HG03571 (cell line): ENCODE measurements at regions not wholly inside any gene's neighbourhood (a gene's known extent, or its start where the extent isn't known, plus 50 kb on each side); places are given as distances from the start of the nearest gene placed in this dataset.
"Not testable (repeated sequence)": the region's sequence is repeated elsewhere in the genome, so short reads cannot be mapped to it uniquely, and the experiment has no call there.

ENCODE experiments used
- ATAC-seq: cut with Tn5 transposase; IDR thresholded peaks from one replicate; pipeline ENCODE4 v1.9.1; 2021; ENCODE audit not compliant: unreplicated experiment

DNA sequence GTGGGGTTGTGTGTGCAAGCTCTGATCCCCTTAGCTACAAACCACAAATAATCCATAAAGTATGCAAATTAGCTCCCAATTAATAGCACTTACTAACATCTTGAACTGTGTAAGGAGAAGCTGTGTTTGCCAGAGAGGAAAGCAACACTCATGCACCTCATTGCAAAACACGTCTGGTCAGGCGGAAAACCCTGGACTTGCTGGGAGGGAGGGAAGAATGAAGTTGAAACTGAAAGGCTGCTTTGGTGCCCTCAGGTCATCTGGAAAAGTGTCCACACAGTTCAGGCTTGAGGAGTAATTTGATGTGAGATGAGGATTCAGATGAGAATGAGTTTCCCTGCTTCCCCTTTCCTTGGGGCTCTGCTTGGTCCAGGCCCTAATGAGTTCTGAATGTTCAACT, 185.5 kb upstream of the ANKRD28 start:
- no peak for ATAC-seq

DNA sequence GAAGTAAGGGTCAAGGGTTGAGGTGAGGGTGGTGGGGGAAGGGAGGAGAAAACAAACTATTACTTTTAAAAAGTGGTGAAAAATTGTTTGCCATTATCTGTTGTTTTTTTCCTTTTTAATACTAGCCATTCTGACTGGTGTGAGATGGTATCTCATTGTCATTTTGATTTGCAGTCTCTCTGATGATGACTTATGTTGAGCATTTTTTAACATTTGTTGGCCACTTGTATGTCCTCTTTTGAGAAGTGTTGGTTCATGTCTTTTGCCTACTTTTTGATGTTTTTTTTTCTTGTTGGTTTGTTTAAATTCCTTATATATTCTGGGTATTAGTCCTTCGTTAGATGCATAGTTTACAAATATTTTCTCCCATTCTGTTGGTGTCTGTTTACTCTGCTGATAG, 185.9 kb upstream of the ANKRD28 start:
- no peak for ATAC-seq

DNA sequence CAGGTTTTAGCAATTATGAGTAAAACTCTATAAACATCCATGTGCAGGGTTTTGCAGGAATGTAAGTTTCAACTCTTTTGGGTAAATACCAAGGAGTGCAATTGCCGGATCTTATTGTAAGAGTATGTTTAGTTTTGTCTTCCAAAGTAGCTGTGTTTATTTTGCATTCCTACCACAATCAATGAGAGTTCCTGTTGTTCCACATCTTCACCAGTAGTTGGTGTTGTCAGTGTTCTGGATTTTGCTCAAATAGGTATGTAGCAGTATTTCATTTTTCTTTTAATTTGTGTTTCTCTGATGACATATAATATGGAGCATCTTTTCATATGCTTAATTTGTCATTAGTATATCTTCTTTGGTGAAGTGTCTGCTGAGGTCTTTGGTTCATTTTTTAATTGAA, 185.1 kb upstream of the GALNT15 start:
- no peak for ATAC-seq

DNA sequence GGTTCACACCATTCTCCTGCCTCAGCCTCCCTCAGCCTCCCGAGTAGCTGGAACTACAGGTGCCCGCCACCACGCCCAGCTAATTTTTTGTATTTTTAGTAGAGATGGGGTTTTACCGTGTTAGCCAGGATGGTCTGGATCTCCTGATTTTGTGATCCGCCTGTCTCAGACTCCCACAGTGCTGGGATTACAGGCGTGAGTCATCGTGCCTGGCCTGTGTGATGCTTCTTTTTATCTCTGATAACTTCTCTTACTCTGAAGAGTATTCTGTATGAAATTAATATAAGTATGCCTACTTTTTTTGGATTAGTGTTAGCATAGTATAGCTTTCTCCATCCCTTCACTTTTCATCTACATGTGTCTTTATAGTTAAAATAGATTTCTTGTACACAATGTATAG, 180.8 kb upstream of the GALNT15 start:
- ATAC-seq: not testable (repeated sequence)

DNA sequence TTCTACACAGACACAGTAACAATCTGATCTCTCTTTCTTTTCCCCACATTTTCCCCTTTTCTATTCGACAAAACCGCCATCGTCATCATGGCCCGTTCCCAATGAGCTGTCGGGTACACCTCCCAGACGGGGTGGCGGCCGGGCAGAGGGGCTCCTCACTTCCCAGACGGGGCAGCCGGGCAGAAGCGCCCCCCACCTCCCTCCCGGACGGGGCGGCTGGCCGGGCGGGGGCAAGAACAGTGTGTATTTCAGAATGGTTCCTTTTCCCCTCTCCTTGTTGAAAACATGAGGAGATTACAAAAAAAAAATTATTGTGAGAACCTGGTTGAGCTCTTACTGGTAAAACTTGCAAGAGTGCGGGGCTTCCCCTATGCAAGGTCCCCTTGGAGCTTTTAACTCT, 178.0 kb upstream of the GALNT15 start:
- not testable (repeated sequence) for ATAC-seq

DNA sequence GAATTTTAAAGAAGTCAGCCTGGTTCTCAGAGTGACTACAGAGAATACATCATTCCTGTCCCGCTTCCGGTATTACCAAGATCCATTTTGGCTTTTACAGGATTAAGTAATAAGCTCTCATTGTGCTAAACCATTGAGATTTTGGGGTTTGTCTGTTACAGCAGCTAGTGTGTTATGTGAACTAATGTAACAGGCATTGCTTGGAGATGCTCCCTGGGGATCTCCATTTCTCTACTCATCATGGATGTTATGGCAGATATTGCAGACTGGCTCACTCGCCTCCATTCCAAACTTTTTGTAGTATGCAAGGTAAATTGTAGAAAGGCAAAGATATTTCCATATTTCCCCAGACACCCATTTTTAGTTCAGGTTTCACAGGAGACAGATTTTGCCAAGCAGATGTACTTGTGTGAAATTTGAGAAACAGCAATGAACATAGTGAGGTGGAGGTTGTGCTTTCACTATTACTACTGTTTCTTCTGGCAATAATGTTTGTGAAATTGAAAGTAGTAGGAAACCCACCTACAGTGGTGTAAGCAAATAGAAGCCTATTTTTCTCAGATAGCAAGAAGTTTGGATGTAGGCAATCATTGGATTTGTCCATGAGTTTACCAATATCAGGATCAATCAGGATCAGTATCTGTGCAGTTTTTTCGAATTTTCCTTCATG, 177.1 kb upstream of the GALNT15 start:
- ATAC-seq: no peak

DNA sequence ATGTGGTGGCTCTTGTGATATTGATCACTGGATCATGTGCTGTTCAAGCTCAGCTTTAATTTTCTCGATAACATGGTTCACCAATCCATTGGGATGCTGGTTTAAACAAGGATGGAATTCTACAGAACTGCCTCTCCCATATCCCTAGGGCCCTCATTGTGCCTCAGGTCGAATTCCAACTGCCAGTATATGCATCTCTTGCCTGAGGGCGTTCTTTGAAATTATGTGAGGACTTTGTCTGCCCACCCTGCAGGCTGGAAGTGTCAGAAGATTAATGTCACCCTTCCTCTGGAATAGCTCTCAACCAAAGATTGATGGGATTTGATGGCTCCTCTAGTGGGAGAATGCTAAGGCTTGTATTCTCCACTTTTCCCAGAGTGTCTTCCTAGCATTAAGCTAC, 175.6 kb upstream of the GALNT15 start:
- no peak for ATAC-seq

DNA sequence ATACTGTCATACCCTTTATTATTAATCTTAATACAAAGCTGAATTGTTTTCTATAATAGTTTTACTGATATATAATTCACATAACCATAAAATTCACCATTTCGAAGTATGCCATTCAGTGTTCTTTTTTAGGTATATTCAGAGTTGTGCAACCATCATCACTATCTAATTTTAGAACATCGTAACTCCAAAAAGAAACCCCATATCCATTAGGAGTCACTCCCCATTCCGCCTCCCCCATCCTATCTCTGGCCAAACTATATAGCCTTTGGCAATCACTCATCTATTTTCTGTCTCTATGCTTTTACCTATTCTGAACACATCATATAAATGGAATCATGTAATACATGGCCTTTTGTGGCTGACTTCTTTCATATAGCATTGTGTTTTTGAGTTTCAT, 169.7 kb upstream of the GALNT15 start:
- no peak for ATAC-seq

DNA sequence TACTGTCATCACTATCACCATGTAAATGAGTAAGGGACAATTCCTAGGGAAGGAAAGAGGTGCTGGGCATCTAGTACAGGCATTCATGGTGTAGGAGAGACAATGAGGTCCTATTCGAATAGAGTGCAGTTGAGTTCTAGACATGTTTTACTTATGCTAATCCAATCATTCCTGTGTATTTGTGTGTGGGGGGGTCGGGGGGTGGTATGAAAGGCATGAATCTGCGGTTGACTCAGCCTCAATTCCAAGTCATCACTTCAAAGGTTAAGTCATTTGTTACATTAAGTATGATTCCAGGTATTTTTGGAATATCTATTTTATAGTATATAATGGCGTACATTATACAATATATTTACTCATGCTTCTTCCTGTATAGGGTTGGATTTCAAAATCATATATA, 163.1 kb upstream of the GALNT15 start:
- ATAC-seq: no peak

DNA sequence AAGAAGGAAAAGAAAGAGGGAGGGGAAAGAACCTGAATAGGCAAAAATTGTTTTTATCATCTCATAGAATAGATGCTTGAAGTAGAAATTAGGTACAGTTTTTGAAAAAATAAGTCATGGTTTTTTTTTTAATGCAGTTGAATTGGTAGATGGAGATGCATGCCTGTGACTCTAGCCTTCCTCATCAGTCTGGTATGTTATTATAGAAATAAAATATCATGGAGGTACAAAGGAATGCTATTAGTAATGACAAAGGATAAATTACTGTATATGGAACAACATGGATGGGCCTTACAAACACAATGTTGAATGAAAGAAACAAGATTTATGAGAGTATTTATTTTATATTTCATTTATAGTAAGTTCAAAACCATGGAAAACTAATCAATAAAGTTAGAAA, 162.4 kb upstream of the GALNT15 start:
- no peak for ATAC-seq

DNA sequence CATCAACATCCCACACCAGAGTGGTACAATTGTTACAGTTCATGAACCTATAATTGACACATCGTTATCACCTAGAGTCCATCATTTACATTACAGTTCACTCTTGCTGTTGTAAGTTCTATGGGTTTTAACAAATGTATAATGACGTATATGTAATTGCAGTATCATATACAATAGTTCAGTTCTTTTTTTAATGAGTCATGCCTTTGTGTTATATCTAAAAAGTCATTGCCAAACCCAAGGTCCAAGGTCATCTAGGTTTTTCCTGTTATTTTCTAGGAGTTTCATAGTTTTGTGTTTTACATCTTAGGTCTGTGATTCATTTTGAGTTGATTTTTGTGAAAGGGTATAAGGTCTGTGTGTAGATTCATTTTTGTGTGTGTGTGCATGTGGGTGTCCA, 160.9 kb upstream of the GALNT15 start:
- ATAC-seq: no peak

DNA sequence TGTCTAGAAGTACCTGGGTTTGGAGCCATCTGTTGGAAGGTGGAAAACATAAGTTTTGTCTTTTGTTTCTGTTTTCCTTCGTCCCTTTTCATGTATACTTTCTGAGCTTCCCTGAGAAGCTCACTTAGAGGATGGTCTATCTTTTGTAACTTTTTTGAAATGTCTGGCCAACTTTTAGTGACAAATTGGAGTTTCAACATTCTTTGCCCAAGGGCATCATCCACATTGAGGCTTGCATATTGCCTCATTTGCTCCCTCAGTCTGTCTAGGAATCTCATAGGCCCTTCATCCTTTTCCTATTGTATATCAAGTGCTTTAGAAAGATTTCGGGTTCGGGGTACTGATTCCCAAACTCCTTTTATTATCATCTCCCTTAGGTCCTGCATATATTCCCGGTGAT, 152.7 kb upstream of the GALNT15 start:
- ATAC-seq: not testable (repeated sequence)

DNA sequence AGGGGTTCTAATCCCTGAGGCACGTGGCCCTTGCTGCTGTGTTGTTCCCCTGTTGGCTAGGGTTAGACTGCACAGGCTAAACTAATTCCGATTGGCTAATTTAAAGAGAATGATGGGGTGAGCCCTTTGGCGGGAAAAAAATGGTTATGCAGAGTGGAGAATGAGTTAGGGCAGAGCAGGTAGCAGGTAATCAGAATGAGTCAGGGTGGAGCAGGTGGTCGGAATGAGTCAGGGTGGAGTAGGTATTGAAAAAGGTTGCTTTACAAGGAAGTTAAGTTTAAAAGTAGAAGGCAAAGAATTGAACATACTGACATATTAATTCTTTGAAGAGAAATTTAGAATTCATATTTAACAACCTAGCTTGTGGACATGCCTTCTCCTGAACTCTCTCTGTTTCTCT, 150.6 kb upstream of the GALNT15 start:
- not testable (repeated sequence) for ATAC-seq

DNA sequence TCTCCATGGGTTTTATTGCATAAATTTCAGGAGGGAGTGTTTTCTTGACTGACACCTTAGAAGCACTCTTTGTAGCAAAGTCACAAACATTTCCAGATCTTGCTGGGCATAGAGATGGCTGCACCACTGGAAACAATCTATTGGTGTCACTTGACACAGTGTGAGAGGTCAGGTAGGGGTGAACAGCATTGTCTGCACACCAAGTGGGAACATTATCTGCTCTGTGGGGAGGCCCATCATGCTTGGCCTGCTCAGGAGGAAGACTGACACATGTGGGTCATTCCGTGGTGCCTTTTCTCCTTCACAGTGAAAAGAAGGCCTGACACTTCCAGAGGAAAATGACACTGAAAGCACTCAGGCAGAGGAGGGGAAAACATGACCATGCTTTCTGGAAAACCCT, 149.9 kb upstream of the GALNT15 start:
- no peak for ATAC-seq

DNA sequence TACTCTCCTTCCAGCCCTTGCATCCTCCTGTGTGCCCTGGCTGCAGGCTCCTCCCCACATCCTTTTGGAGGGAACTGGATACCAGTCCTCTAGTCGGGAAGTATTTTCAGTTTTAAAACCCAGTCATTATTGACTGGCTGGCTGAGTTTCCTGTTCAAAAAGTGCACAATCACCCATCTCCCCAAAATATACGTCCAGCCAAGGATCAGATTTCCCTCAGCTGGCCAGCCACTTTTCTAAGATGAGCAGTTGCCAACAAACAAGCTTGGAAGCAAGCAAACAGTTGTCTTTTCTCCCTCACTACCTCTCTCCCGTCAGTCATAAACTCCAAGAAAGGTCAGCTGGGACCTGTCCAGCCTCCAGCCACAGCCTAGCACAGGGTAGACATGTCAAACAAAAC, 147.7 kb upstream of the GALNT15 start:
- no peak for ATAC-seq

DNA sequence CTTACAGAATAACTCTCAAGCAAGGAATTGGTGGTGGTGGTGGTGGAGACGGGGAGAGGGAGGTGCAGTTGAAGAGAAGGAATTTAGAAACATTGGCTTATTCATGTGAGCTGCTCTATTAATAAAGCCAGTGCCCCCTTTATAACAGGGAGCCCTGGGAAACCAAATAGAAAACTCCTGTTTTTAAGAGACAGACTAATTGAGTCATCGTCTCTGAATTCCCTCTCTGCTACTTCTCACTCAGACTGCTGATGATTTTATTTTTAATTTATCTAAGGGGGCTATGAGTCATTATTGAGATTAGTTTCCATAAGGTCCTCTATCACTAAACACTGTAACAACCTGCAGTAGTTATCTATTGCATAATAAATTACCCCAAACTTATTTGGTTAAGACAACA, 145.9 kb upstream of the GALNT15 start:
- ATAC-seq: no peak

DNA sequence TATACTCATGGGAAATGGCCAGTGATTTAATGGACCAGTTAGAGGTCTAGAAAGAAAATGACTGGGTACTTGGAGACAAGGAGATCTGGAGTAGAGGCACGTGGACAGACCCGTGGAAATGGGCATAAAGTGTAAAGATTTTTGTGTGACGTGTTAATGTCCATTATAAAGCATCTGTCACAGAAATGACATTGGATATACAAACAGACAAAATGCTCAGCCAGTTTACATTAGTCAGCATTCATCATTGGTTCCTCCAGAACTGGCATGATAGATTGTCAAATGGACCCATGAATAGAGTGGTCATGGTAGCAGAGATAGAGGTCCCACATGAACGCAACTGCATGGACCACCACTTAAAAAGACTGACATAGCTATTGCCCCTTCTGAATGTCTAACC, 144.1 kb upstream of the GALNT15 start:
- ATAC-seq: no peak

DNA sequence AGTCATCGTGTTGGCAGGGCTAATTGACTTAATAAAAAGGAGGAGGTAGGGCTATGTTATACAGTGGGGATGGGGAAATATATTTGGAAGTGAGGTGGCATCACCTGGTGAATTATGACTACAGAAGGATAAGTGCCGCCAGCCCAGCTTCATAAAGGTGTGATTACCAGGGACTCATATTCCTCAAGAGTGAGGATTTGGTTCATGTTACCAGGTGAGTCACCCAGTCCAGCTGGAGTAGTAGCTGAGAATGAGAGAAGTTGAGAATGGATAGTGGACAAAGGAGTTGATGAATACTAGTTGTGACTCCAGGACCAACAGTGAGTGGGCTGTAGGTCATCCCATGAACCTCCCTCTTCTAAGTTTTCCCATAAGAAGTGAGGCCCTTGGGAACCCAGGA, 143.0 kb upstream of the GALNT15 start:
- ATAC-seq: no peak

DNA sequence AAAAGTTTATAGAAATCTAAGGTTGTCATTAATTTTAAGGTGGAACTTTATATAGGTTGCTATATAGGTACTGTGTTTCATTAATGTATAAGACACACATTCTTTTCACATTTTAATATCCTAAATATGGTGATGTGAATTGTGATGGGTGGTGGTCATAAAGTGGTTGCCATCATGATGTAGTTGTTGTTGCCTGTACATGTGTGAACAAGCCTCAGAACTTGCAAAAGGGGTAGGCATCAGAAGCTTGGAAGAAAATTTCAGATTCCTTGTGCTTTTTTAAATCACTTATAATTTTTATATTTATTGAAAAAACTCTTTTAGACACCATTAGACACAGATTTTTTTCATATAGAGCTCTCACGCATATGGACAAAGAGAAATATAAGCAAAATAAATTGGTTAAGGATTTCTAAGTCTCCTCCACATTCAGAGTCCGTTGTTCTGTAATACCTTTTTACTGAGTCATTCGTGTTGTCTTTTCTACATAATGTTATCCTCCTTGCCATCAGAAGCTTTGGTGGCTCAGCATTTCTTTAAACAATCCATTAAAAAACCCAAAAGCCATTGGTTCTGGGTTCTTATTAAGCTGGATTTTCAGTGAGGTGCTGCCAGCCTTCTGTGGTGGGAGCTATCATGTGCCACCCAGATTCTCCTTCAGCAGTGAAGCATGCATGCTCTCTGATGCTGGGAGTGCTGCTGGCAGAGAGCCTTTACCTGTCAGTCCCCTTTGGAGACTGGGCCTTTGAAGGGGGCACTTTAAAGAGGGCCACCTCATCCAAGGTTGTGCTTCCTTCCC, 140.4 kb upstream of the GALNT15 start:
- no peak for ATAC-seq

DNA sequence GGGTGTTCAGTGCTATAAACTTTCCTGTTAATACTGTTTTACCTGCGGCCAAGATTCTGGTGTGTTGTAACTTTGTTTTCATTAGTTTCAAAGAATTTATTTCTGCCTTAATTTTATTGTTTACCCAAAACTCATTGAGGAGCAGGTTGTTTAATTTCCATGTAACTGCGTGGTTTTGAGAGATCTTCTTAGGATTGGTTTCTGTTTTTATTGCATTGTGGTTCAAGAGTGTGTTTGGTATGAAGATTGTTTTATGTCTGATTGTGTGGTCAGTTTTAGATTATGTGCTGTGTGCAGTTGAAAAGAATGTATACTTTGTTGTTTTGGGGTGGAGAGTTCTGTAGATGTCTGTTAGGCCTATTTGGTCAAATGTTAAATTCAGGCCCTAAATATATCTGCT, 133.5 kb upstream of the GALNT15 start:
- no peak for ATAC-seq

DNA sequence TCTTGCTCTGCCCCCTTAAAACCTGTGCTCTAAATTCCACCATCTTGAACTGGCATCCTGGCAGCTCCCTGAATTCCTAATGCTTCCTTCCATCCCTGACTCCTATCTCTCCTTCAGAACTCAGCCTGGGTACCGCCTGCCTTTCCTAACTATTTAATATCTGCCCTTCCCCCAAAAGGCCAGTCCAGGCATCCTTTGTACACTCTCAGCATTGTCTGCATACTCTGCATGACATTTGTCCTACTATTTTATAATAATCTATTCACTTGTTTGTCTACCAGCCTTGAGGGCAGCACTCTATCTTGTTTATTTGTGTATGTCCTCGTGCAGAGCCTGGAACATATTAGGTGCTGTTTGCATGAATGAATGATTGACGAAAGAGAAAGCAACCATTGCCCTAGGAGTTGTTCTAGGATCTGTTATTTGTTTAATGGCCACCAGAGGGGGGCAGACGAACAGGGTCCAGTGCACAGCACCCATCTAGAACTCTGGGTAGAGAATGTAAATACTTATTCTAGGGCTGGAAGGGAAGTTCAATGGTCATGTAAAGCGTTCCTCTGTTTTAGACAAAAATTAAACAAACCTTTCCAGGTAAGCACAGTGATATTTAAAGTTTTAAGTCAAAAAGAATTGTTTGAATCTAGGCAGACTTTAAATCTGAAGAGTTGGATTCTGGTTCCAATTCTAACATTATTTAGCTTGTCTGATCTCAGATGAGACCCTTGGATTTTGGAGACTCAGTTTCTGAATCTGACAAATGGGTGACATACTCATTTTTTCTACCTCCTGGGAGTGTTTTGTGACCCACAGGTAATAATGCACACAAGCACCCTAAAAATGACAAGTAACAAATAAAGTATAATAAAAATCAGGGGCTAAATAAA, 125.8 kb upstream of the GALNT15 start:
- peak; percentile 93 for ATAC-seq
